Ovary (tissue), 3 donors: ENCODE measurements at regions not wholly inside any gene's neighbourhood (a gene's known extent, or its start where the extent isn't known, plus 50 kb on each side); places are given as distances from the start of the nearest gene placed in this dataset.

Source experiments
- CTCF ChIP-seq, 3 donors: fragments of 450-650 bp in 2 of 3; fragments of 200-600 bp in 1 of 3; IDR thresholded peaks; one replicate each; pipeline versions ENCODE4 v1.5.1 to v1.8.0; 2016 to 2022; ENCODE audit warnings: antibody characterized with exemption in 3 of 3, mild to moderate bottlenecking in 1 of 3
- POLR2A ChIP-seq: fragments of 450-650 bp; IDR thresholded peaks from one replicate; pipeline ENCODE4 v1.6.1; 2017; ENCODE audit warnings: antibody characterized with exemption, mild to moderate bottlenecking, moderate library complexity
- donor health status: DM: no; HTN: no; CAD: no.

- TF ChIP-seq CTCF (IDR thresholded peaks at IDR 0.05) (no peak), POLR2A (no peak)
Measured at GRCh38 chr7:132681951-132682350, 105.7 kb upstream of the PLXNA4 start.
